SK-N-SH (cell line): ENCODE measurements at regions not wholly inside any gene's neighbourhood (a gene's known extent, or its start where the extent isn't known, plus 50 kb on each side); places are given as distances from the start of the nearest gene placed in this dataset.

Experiments used
- CTCF ChIP-seq: fragments of 200-600 bp; sonication (generic); IDR thresholded peaks from 2 replicates; pipeline ENCODE4 v1.6.1; 2017; ENCODE audit warnings: antibody characterized with exemption, mild to moderate bottlenecking, moderate library complexity
- EZH2phosphoT487 ChIP-seq: fragments of 200-600 bp; sonication (generic); IDR thresholded peaks from 2 replicates; pipeline ENCODE4 v1.6.1; 2017; ENCODE audit warnings: low read depth, mixed run types, mild to moderate bottlenecking, antibody characterized with exemption, moderate library complexity, borderline replicate concordance
- GABPA ChIP-seq: IDR thresholded peaks from 2 replicates; pipeline ENCODE4 v1.4.0; 2012; ENCODE audit warnings: low read depth, mild to moderate bottlenecking
- MEF2A ChIP-seq: IDR thresholded peaks from 2 replicates; pipeline ENCODE4 v1.4.0; 2012; ENCODE audit warnings: low read depth, borderline replicate concordance
- NRF1 ChIP-seq: IDR thresholded peaks from 2 replicates; pipeline ENCODE4 v1.6.1; 2012; ENCODE audit warnings: low read depth, mild to moderate bottlenecking, low read length
- POLR2AphosphoS5 ChIP-seq: IDR thresholded peaks from 2 replicates; pipeline ENCODE4 v1.6.1; 2012; ENCODE audit warnings: low read depth, low read length
- RAD21 ChIP-seq: IDR thresholded peaks from 2 replicates; pipeline ENCODE4 v1.6.1; 2012; ENCODE audit warnings: mild to moderate bottlenecking, low read length
- RFX5 ChIP-seq: IDR thresholded peaks from 2 replicates; pipeline ENCODE4 v1.6.1; 2012; ENCODE audit warnings: mild to moderate bottlenecking, improper control_type of control experiment, low read length
- SMC3 ChIP-seq: IDR thresholded peaks from 2 replicates; pipeline ENCODE4 v1.6.1; 2012; ENCODE audit warnings: low read depth, low read length, improper control_type of control experiment
- TAF1 ChIP-seq: IDR thresholded peaks from 2 replicates; pipeline ENCODE4 v1.6.1; 2012; ENCODE audit warnings: low read depth, mild to moderate bottlenecking, low read length, moderate library complexity, borderline replicate concordance
- TF ChIP-seq, protein P1 (sequence below): IDR thresholded peaks from 2 replicates; pipeline ENCODE4 v1.4.0; 2012; ENCODE audit warnings: low read depth
- TF ChIP-seq, protein P2 (sequence below): IDR thresholded peaks from 2 replicates; pipeline ENCODE4 v1.6.1; 2012; ENCODE audit warnings: mild to moderate bottlenecking, low read depth, low read length, moderate library complexity

DNA sequence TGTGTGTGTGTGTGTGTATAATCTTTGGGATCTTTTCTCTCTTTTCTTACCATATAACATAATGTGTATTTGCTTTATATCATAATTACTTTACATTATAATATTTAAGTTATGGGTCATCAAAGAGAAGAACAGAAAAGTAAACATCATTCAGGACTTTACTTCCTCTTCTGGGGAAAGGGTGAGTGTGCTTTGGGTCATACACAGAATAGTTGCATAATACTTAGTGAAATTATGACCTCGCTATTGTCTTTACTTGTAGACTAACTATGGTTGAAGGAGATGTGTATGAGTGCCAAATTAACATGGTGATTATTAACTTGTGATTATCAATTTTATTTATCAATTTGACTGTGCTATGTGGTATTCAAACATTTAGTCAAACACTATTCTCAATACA, 1086.9 kb downstream of the DIPK2A start:
- no peak for TF ChIP-seq CTCF
- no peak for TF ChIP-seq RAD21
- no peak for TF ChIP-seq MEF2A
- no peak for TF ChIP-seq EZH2phosphoT487
- TF ChIP-seq POLR2AphosphoS5: no peak
- no peak for TF ChIP-seq TAF1
- TF ChIP-seq SMC3: no peak
- TF ChIP-seq, protein P1, sequence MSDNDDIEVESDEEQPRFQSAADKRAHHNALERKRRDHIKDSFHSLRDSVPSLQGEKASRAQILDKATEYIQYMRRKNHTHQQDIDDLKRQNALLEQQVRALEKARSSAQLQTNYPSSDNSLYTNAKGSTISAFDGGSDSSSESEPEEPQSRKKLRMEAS: no peak
- TF ChIP-seq GABPA: no peak
- TF ChIP-seq, protein P2, sequence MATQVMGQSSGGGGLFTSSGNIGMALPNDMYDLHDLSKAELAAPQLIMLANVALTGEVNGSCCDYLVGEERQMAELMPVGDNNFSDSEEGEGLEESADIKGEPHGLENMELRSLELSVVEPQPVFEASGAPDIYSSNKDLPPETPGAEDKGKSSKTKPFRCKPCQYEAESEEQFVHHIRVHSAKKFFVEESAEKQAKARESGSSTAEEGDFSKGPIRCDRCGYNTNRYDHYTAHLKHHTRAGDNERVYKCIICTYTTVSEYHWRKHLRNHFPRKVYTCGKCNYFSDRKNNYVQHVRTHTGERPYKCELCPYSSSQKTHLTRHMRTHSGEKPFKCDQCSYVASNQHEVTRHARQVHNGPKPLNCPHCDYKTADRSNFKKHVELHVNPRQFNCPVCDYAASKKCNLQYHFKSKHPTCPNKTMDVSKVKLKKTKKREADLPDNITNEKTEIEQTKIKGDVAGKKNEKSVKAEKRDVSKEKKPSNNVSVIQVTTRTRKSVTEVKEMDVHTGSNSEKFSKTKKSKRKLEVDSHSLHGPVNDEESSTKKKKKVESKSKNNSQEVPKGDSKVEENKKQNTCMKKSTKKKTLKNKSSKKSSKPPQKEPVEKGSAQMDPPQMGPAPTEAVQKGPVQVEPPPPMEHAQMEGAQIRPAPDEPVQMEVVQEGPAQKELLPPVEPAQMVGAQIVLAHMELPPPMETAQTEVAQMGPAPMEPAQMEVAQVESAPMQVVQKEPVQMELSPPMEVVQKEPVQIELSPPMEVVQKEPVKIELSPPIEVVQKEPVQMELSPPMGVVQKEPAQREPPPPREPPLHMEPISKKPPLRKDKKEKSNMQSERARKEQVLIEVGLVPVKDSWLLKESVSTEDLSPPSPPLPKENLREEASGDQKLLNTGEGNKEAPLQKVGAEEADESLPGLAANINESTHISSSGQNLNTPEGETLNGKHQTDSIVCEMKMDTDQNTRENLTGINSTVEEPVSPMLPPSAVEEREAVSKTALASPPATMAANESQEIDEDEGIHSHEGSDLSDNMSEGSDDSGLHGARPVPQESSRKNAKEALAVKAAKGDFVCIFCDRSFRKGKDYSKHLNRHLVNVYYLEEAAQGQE: no peak
- no peak for TF ChIP-seq RFX5
- no peak for TF ChIP-seq NRF1
